ENCODE measurements at regions not wholly inside any gene's neighbourhood (a gene's known extent, or its start where the extent isn't known, plus 50 kb on each side); places are given as distances from the start of the nearest gene placed in this dataset.

GRCh38 chr9:103999375-104000062 lies 94.6 kb upstream of the SMC2 start:
- no peak for TF ChIP-seq GATA2 (IDR thresholded peaks at IDR 0.05; ENCODE audit: low read depth, low read length)
- TF ChIP-seq GATA3 (IDR thresholded peaks at IDR 0.05; ENCODE audit: low read depth, low read length): no peak

Data from SH-SY5Y (cell line).